K562 (cell line): ENCODE measurements at regions not wholly inside any gene's neighbourhood (a gene's known extent, or its start where the extent isn't known, plus 50 kb on each side); places are given as distances from the start of the nearest gene placed in this dataset.

Experiments used
- ATAC-seq: fragments of 200-7000 bp; cut with Tn5 transposase; 3 replicates; pipeline ENCODE4 v1.9.1; 2020; ENCODE audit warnings: moderate library complexity
- BruUV-seq: library from RNA; stranded (reverse); fragments of 400-500 nt; replicated peaks from 2 replicates; lab custom pipeline; 2021; lab: Mats Ljungman, UMichigan
- CTCF ChIA-PET: fragments of 300-600 bp; formaldehyde crosslinking; extraction: SDS; loops from one replicate; lab custom pipeline; 2021; ENCODE audit warnings: low intra/inter-chr PET ratio; lab: Yijun Ruan, JAX
- POLR2A ChIA-PET: fragments of 300-600, 350-650 bp; sonication (Branson Sonifier 250); formaldehyde crosslinking; extraction: SDS; loops from one replicate; lab custom pipeline; 2021; ENCODE audit warnings: antibody characterized with exemption, inconsistent platforms; lab: Yijun Ruan, JAX
- DNase-seq, 4 experiments: peaks; one replicate each; pipeline versions ENCODE4 v3.0.0 to v3.0.0-alpha.2; 2011 to 2018; ENCODE audit warnings: low spot score in 3 of 4, mixed read lengths in 3 of 4; ENCODE audit errors: extremely low read depth in 1 of 4
- FAIRE-seq: peaks from 2 replicates; lab custom pipeline; 2011; peaks lifted over from hg19 to GRCh38; lab: Jason Lieb, UNC
- H2AFZ ChIP-seq: 2 replicates; pipeline ENCODE4 v1.6.0; 2011; ENCODE audit warnings: low read depth, low read length, control low read depth, inconsistent platforms
- H3K27ac ChIP-seq: fragments of 200-600 bp; 3 replicates; pipeline ENCODE4 v1.8.0; 2011; ENCODE audit warnings: low read depth, mild to moderate bottlenecking, control low read depth, inconsistent platforms, low read length, moderate library complexity, mixed read lengths; ENCODE audit errors: extremely low read depth
- H3K27me3 ChIP-seq, 2 experiments: fragments of 300-600 bp in 1 of 2; 2 replicates in 1 of 2; 3 replicates in 1 of 2; pipeline versions ENCODE4 v1.6.0 to v1.8.0; 2011; ENCODE audit warnings: inconsistent platforms in 2 of 2, low read length in 2 of 2, mild to moderate bottlenecking in 1 of 2, mixed read lengths in 1 of 2, moderate library complexity in 1 of 2; ENCODE audit not compliant: control insufficient read depth in 2 of 2, insufficient read depth in 2 of 2
- H3K36me3 ChIP-seq: fragments of 300-600 bp; 3 replicates; pipeline ENCODE4 v1.8.0; 2011; ENCODE audit warnings: mild to moderate bottlenecking, low read length, inconsistent platforms; ENCODE audit not compliant: control insufficient read depth, insufficient read depth
- H3K4me1 ChIP-seq, 2 experiments: fragments of 200-600 bp in 1 of 2; replicated peaks in 1 of 2; 2 replicates in 1 of 2; 3 replicates in 1 of 2; pipeline versions ENCODE4 v1.5.1 to v1.8.0; 2011; ENCODE audit warnings: inconsistent platforms in 2 of 2, low read length in 2 of 2, mild to moderate bottlenecking in 1 of 2, mixed read lengths in 1 of 2, moderate library complexity in 1 of 2; ENCODE audit not compliant: control insufficient read depth in 2 of 2, insufficient read depth in 2 of 2
- H3K4me2 ChIP-seq: 2 replicates; pipeline ENCODE4 v1.6.1; 2011; ENCODE audit warnings: low read length, control low read depth, inconsistent platforms, mixed read lengths; ENCODE audit not compliant: insufficient read depth
- H3K4me3 ChIP-seq: fragments of 200-600 bp; sonication (generic), shearing (Covaris generic); 2 replicates; pipeline ENCODE4 v1.5.1; 2016; ENCODE audit warnings: control low read depth, inconsistent platforms
- H3K79me2 ChIP-seq: fragments of 200-600 bp; 3 replicates; pipeline ENCODE4 v1.8.0; 2011; ENCODE audit warnings: low read length, inconsistent platforms; ENCODE audit not compliant: control insufficient read depth, insufficient read depth
- H3K9ac ChIP-seq, 2 experiments: 2 replicates each; pipeline versions ENCODE4 v1.6.0 to v1.6.1; 2011; ENCODE audit warnings: low read depth in 2 of 2, low read length in 2 of 2, control low read depth in 1 of 2, inconsistent platforms in 1 of 2, mild to moderate bottlenecking in 1 of 2, mixed read lengths in 1 of 2; ENCODE audit not compliant: insufficient read depth in 1 of 2
- H3K9me1 ChIP-seq: one replicate; pipeline ENCODE4 v1.6.0; 2011; ENCODE audit warnings: inconsistent platforms, mild to moderate bottlenecking, low read length, moderate library complexity; ENCODE audit not compliant: control insufficient read depth, insufficient read depth
- H3K9me3 ChIP-seq: replicated peaks from 2 replicates; pipeline ENCODE4 v1.5.1; 2011; ENCODE audit warnings: low read depth, low read length, inconsistent platforms; ENCODE audit not compliant: control insufficient read depth, insufficient read depth
- H4K20me1 ChIP-seq: replicated peaks from 2 replicates; pipeline ENCODE4 v1.6.1; 2011; ENCODE audit warnings: low read length, inconsistent platforms, mixed read lengths; ENCODE audit not compliant: control insufficient read depth, insufficient read depth
- CREB1 ChIP-seq, 2 experiments: sonication (generic) in 1 of 2; formaldehyde crosslinking in 1 of 2; IDR thresholded peaks; 2 replicates each; pipeline versions ENCODE4 v1.6.1 to v1.8.0; 2012 to 2022; ENCODE audit warnings: inconsistent platforms in 1 of 2, mild to moderate bottlenecking in 1 of 2, missing genetic modification reagents in 1 of 2, moderate library complexity in 1 of 2
- E2F3 ChIP-seq: fragments of 250-450 bp; sonication (Bioruptor Pico); IDR thresholded peaks from 2 replicates; pipeline ENCODE4 v1.4.0; 2020; ENCODE audit warnings: mild to moderate bottlenecking
- FIP1L1 ChIP-seq: fragments of 200-400 bp; formaldehyde crosslinking; IDR thresholded peaks from 2 replicates; pipeline ENCODE4 v1.6.1; 2018; ENCODE audit warnings: mild to moderate bottlenecking, low read depth, low read length; ENCODE audit not compliant: poor library complexity, severe bottlenecking
- HLTF ChIP-seq: fragments of 450-650 bp; IDR thresholded peaks from 2 replicates; pipeline ENCODE4 v1.6.1; 2016
- HMGN3 ChIP-seq: IDR thresholded peaks from 2 replicates; pipeline ENCODE4 v1.6.1; 2011; ENCODE audit warnings: borderline replicate concordance, low read depth, mild to moderate bottlenecking, mixed read lengths, low read length; ENCODE audit not compliant: insufficient read length; ENCODE audit errors: extremely low read depth
- MAFK ChIP-seq: IDR thresholded peaks from 2 replicates; pipeline ENCODE4 v1.6.1; 2011; ENCODE audit warnings: low read length, improper control_type of control experiment
- MYC ChIP-seq, 2 experiments: fragments of 250-450 bp in 1 of 2; sonication (Bioruptor Pico) in 1 of 2; IDR thresholded peaks; 2 replicates each; pipeline versions ENCODE4 v1.5.1 to v1.6.1; 2012 to 2021; ENCODE audit warnings: low read depth in 2 of 2, borderline replicate concordance in 1 of 2, improper control_type of control experiment in 1 of 2, low read length in 1 of 2, mild to moderate bottlenecking in 1 of 2, moderate library complexity in 1 of 2
- RBM39 ChIP-seq: fragments of 200-400 bp; formaldehyde crosslinking; optimal IDR thresholded peaks from 2 replicates; pipeline ENCODE3; 2018; ENCODE audit warnings: low read depth, low read length
- ZNF699 ChIP-seq: fragments of 250-450 bp; sonication (Bioruptor Pico); IDR thresholded peaks from 2 replicates; pipeline ENCODE4 v1.8.0; 2021; ENCODE audit warnings: mild to moderate bottlenecking, moderate library complexity; ENCODE audit not compliant: insufficient replicate concordance
- ZNF75A ChIP-seq: fragments of 450-650 bp; formaldehyde crosslinking; IDR thresholded peaks from 2 replicates; pipeline ENCODE4 v1.4.0; 2020; ENCODE audit warnings: mild to moderate bottlenecking
- ZNF830 ChIP-seq: fragments of 250-450 bp; sonication (Bioruptor Pico); IDR thresholded peaks from 2 replicates; pipeline ENCODE4 v1.5.0; 2021; ENCODE audit warnings: mild to moderate bottlenecking
- WGBS: fragments of 100-300 bp; shearing (Covaris generic); methylation state at CpG from one replicate; pipeline ENCODE4 v1.1.6; 2016; ENCODE audit warnings: low coverage, mixed read lengths; ENCODE audit not compliant: insufficient coverage; ENCODE audit errors: missing lambda C conversion rate; 5-methylcytosine and 5-hydroxymethylcytosine counted together
- in situ Hi-C: fragments of 300-500 bp; cut with MboI; formaldehyde crosslinking; loops from 4 replicates; pipeline ENCODE4 v1.15.0; 2018; ENCODE audit warnings: inconsistent platforms, mixed read lengths
- intact Hi-C: fragments of 100-400 bp; cut with micrococcal nuclease; formaldehyde crosslinking; loops from 2 replicates; pipeline ENCODE4 v1.14.2; 2022
- TF ChIP-seq, protein P1 (sequence below): IDR thresholded peaks from 2 replicates; pipeline ENCODE4 v1.6.1; 2011; ENCODE audit warnings: borderline replicate concordance, low read depth, mild to moderate bottlenecking, moderate library complexity, low read length; ENCODE audit not compliant: insufficient read depth, poor library complexity, severe bottlenecking
- TF ChIP-seq, protein P2 (sequence below), 2 experiments: fragments of 450-650 bp in 1 of 2; IDR thresholded peaks; 2 replicates each; pipeline ENCODE4 v1.6.1; 2011 to 2017; ENCODE audit warnings: low read depth in 2 of 2, antibody characterized with exemption in 1 of 2, borderline replicate concordance in 1 of 2, low read length in 1 of 2, mild to moderate bottlenecking in 1 of 2, mixed read lengths in 1 of 2; ENCODE audit not compliant: control insufficient read depth in 1 of 2
- TF ChIP-seq, protein P3 (sequence below): sonication (generic); formaldehyde crosslinking; IDR thresholded peaks from 2 replicates; pipeline ENCODE4 v1.9.0; 2022; ENCODE audit warnings: mild to moderate bottlenecking, missing genetic modification reagents

DNA sequence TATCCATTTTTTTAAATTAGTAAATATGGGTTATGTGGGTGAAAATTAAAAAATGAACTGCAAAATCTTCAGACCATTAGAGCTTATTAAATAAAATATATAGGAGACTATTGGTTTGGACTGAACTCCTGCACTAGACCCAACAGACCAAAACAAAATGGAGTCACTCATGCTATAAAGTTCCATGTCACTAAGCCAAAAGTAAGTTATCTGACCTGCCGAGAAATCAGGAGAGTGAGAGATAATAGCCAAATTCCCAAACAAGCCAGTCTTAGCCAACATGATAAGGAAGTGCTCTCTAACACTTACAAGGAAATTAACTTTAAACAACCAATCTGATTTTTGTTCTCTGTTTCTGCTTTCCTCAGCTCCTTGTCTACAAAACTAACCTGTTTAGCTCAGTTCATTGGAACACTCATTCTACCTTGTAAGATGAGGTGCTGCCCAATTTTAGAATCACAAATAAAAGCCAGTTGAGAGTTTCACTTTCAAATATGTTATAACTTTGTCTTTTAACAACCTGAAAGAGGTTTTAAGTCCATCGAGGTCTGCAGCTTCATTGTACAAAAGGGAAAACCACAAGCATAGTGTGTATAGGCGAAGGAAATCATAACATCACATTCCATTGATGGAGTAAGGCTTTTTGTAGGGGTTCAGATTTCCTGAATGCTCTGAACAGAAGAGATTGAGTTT is 220.5 kb downstream of the TENT5A start:
- Histone ChIP-seq H3K9ac (no peak overlapping the region), H3K4me2 (no peak overlapping the region), H3K79me2 (no peaks in the 10 kb centered on the region), H3K9me3 (no peaks in the 10 kb centered on the region), H3K9me1 (no peaks in the 10 kb centered on the region), H2AFZ (no peak overlapping the region), H3K27me3 (no peaks in the 10 kb centered on the region), H3K4me3 (no peak overlapping the region), H4K20me1 (no peaks in the 10 kb centered on the region), H3K36me3 (no peaks in the 10 kb centered on the region), H3K4me1 (no peaks in the 10 kb centered on the region), H3K27ac (no peak overlapping the region)
- in situ Hi-C loops (no loop called here), intact Hi-C loops (no loop called here)
- BruUV-seq = no TSS peak
- ATAC-seq (no peak), FAIRE-seq (no peak), DNase-seq (no peak)
- TF ChIP-seq HLTF = no peak
- TF ChIP-seq ZNF699 (CRISPR knock-in tag) = no peak
- TF ChIP-seq CREB1 (IDR thresholded peaks at IDR 0.05) = no peak
- TF ChIP-seq CREB1 (CRISPR knock-in tag; IDR thresholded peaks at IDR 0.05) = no peak
- TF ChIP-seq MYC (IDR thresholded peaks at IDR 0.05; ENCODE audit: low read depth, low read length) = no peak
- TF ChIP-seq MYC (CRISPR knock-in tag; IDR thresholded peaks at IDR 0.05; ENCODE audit: borderline replicate concordance, low read depth) = no peak
- TF ChIP-seq RBM39 = no peak
- TF ChIP-seq MAFK = no peak
- no peak for TF ChIP-seq FIP1L1
- TF ChIP-seq, protein P1, sequence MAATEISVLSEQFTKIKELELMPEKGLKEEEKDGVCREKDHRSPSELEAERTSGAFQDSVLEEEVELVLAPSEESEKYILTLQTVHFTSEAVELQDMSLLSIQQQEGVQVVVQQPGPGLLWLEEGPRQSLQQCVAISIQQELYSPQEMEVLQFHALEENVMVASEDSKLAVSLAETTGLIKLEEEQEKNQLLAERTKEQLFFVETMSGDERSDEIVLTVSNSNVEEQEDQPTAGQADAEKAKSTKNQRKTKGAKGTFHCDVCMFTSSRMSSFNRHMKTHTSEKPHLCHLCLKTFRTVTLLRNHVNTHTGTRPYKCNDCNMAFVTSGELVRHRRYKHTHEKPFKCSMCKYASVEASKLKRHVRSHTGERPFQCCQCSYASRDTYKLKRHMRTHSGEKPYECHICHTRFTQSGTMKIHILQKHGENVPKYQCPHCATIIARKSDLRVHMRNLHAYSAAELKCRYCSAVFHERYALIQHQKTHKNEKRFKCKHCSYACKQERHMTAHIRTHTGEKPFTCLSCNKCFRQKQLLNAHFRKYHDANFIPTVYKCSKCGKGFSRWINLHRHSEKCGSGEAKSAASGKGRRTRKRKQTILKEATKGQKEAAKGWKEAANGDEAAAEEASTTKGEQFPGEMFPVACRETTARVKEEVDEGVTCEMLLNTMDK = no peak
- TF ChIP-seq ZNF75A (CRISPR knock-in tag) = no peak
- TF ChIP-seq, protein P2, sequence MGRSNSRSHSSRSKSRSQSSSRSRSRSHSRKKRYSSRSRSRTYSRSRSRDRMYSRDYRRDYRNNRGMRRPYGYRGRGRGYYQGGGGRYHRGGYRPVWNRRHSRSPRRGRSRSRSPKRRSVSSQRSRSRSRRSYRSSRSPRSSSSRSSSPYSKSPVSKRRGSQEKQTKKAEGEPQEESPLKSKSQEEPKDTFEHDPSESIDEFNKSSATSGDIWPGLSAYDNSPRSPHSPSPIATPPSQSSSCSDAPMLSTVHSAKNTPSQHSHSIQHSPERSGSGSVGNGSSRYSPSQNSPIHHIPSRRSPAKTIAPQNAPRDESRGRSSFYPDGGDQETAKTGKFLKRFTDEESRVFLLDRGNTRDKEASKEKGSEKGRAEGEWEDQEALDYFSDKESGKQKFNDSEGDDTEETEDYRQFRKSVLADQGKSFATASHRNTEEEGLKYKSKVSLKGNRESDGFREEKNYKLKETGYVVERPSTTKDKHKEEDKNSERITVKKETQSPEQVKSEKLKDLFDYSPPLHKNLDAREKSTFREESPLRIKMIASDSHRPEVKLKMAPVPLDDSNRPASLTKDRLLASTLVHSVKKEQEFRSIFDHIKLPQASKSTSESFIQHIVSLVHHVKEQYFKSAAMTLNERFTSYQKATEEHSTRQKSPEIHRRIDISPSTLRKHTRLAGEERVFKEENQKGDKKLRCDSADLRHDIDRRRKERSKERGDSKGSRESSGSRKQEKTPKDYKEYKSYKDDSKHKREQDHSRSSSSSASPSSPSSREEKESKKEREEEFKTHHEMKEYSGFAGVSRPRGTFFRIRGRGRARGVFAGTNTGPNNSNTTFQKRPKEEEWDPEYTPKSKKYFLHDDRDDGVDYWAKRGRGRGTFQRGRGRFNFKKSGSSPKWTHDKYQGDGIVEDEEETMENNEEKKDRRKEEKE (IDR thresholded peaks at IDR 0.05; ENCODE audit: borderline replicate concordance in 1 of 2, control insufficient read depth in 1 of 2, low read depth in 2 of 2, low read length in 1 of 2) = no peak
- TF ChIP-seq E2F3 = no peak
- no peak for TF ChIP-seq HMGN3
- TF ChIP-seq ZNF830 (CRISPR knock-in tag) = no peak
- TF ChIP-seq, protein P3, sequence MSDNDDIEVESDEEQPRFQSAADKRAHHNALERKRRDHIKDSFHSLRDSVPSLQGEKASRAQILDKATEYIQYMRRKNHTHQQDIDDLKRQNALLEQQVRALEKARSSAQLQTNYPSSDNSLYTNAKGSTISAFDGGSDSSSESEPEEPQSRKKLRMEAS (CRISPR knock-in tag) = no peak
- ChIA-PET POLR2A (no interaction called here), CTCF (no interaction called here)
- WGBS = 0% methylated on average over 3 of the region's 3 CpGs
